Occipital lobe (tissue), 1 donor: ENCODE measurements at regions not wholly inside any gene's neighbourhood (a gene's known extent, or its start where the extent isn't known, plus 50 kb on each side); places are given as distances from the start of the nearest gene placed in this dataset.

Source experiments
- DNase-seq: peaks from one replicate; lab custom pipeline; 2025; lab: John Stamatoyannopoulos, UW

DNA sequence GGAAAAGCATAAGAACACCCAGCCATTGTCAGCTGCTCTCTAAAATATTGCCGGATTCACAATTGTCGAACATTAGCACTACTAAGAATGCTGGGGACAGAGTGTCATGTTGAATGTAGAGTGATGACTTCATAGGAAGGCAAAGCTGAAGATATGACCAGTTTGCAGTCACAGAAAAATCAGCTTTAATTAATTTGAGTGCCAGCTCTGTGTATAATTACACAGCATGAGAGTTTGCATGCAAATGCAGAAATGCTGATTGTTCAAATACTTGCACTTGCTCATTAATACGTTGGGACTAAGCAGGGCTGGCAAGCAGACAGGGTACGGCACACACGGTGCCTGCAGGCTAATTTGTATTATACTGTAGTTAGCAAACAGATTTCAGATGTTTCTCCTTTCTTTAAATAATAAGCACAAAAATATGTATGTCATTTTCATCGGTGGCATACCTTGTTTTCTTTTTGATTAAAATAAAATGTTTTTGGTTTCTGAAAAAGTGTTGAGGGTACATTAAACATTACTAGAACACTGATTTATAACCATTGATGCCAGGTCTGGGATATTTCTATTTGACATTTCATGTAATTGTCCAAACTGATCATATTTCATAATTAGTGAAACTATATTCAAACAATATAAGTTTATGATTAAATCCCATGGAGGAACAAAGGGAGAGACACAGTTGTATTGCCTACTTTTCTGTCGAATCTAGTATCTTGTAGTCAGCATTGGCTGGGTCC, 99.8 kb upstream of the ADGRL2 start:
- no peak for DNase-seq

DNA sequence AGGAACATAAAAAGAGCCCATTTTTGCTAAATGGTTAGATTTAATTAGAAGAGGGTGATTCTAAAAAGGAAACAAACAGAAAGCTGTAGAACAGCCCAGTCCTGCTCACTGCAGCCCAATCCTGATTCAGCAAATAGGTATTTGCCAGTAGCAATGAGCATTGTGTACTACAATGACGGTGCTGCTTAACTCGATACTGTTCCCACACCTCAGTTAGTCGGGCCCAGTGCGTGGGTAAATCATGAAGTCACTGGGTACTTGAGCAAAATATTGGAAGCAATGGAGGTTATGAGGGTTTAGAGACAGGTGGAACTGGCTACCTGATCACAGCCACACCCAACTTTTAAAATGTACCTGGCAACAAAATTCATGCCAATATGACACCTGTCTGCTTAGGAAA, 101.5 kb upstream of the ADGRL2 start:
- DNase-seq = no peak

DNA sequence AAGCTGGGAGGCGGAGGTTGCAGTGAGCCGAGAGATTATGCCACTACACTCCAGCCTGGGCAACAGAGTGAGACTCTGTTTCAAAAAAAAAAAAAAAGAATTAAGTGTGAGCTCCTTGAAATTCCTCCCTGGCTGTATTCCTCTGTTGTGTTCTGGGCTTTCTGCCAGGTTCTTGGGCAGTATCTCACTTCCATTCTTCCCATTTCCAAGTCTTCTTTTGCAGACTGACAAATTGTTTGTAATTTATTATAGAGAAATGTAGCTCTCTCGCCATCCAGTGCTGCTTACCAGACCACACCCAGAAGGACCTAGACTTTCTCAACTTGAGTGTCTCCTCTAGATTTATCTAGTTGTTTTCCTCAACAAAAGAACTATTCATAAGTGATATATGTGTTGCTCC, 105.0 kb upstream of the ADGRL2 start:
- DNase-seq = no peak

DNA sequence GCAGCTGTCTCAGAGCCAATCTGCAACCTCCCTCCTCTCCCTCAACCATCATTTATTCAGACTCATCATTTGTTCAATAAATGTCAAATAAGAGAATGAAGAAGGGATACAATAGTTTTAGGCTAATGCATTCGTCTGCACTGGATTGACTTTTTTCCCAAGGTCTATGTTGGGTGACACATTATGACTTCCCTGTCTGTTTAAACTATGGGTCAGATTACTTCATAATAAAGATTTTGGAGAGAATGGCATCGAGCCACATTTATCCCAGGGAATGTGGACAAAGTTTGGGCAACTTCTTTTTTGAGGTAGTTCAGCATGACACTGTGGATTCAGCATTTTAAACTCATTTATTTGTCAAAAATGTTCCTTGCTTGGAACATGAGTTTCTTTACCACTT, 107.4 kb upstream of the ADGRL2 start:
- no peak for DNase-seq

DNA sequence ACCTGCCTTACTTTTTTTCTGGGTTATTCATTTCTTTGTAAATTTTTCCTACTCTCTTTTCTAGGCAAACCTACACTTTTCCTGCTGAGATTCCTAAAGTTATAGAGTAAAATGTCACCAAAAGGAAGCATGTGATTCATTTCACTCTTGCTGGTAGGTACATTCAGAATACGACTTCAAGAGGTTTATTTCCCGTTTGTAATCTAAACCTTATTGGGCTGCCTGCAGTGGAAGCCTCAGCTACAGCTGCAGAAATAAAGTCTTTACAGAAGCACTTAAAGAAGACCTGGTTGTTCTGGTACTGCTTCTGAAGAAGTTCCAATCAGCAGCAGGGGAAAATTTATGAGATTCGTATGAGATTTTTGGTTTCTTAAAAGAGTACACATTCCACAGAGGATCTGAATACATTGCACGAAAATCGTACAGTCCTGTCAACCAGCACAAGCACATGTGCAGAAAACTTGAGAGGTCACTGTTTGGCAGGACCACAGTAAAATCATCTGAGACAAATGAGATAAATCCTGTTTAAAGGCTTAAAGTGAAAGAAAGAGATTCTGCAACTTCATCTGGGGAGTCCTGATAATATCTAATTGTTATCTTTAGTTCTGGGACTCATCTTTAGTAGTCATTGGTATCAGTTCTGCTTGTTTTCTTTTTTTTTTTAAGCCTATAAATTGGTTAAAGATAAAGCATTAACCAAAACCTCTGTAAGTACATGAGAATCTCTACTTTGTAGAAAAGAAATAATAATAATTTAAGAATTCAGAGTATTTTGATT, 109.9 kb upstream of the ADGRL2 start:
- no peak for DNase-seq

DNA sequence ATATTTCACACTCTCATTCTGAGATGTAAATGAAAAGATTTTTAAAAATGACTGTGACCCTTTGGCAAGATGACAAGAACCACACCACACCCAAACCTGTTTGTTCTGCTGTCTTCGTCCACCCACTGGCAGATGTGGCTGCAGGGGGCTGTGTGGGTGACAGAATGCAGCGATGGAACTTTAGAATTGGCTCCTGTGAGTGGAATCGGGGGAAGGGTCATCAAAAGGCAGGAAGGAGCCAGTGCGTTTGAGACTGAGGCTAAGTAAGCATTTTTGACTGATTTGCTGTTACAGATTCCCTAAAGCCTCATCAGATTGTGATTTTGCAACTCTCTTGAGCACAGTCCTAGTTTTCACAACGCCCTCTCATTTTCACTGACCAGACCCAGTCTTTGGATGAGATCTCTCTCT, 111.2 kb upstream of the ADGRL2 start:
- DNase-seq = no peak

DNA sequence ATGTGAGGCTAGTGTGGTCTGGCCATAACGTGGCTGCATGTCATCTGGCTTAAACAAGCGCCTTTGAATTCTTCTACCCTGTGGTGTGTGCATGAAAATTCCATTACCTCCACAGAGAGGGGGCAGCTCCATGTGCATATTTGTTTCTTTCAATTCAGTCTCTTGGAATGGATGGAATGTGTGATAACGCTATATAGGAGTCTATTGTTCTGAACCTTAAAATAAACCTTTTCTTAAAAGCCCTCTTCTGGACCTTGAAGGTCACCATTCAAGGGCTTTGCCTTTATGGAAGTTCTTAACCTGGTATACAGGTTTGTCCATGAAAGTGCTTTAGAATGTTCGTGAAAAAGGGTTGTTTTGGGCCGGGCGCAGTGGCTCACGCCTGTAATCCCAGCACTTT, 118.2 kb upstream of the ADGRL2 start:
- no peak for DNase-seq

DNA sequence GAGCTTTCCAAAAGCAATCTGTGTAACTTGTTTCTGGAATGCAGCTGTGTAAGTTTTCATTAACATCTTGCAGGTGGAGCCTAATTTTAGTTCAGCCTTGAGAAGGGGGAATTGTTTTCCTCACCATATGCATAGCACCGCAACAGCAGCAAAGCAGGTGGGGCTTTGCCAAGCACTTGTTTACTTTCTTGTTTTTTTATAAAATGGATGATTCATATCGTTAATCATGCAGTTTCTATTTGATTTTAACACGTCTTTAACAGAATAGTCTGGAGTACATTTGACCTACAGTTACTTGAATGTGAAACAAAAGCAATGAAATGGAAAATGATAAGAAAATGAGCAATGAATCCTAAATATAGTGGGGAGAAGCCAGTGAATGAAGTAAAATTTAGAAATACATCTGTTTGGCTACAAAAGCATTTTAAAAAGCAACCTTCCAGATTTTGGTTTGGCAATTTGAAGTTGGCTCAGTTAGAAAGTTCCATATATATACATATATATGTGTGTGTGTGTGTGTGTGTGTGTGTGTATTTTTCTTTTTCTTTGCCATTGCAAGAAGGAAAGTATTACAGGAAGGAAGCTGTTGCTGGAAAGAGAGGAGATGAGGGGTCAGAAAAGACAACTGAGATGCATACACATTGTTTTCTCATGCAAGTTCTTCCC, 119.0 kb upstream of the ADGRL2 start:
- DNase-seq = no peak

DNA sequence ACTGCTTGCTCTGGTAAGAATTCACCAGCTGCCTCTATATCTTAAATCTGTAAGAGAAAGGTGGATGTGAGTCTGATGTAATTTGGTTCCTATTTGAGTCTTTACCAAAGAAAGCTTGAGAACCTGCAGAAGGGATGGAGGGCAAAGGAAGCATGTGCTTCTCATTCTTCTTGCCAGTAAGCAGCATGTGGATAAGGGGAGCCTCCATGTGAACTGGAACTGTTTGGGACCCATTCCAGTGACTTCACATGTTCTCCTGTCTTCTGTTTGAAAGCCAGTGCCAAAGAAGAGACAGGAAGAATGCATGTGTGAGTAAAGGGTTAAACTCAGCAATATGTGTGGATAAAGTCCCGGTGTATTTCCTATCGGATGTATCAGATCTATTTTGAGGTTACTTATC, 119.6 kb upstream of the ADGRL2 start:
- DNase-seq = no peak

DNA sequence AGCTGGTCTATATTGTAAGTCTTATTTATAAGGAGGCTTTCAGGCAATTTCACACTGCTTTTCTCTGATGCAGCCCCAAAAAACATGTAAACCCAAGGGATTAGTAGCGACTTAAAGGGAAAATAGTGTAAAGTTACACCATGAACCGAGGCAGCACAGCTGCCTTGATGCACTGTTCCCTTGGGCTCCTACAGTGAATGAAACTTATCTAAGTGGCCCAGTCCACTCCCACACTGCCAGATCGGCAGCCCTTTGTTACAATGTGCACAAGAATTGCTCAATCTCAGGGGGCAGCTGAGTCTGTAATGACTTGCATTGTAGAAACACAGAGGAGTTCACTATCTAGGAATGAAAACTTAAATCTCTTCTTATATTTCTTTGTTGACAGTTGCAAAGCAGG, 120.8 kb upstream of the ADGRL2 start:
- no peak for DNase-seq

DNA sequence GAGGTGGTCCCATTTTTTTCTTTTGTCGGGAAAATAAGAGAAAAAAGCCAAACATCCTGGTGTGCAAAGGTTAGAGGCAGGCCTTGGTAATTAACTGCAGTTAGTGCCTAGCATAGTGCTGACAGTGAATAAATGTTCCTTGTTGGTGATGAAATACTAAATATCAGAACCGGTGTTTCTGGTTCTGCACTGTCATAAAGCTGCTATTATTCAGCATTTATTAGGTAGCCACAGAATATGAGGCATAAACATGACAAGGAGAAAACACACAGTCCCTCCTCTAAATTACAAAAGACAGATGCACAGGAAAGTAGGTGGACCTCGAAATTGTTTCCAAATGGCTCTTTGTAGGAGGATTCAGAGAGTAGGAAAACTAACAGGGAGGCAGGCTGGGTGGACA, 122.0 kb upstream of the ADGRL2 start:
- DNase-seq = no peak

DNA sequence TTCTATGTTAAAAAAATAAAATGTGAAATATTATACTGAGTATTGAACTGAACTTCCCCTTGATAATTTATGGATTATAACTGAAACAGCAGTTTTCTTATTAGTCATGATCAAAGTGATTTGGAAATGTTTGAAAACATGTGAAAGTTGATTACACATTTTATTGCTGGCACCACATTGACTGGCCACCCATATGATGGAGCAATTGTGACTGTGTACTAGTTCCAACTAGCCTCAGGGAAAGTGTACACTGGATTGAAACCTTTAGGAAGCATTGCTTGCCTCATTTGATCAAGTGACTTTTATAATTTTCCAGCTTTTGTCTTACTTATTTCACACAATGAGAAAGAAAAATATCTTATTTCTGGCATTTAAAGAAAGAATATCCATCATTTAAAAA, 128.0 kb upstream of the ADGRL2 start:
- no peak for DNase-seq

DNA sequence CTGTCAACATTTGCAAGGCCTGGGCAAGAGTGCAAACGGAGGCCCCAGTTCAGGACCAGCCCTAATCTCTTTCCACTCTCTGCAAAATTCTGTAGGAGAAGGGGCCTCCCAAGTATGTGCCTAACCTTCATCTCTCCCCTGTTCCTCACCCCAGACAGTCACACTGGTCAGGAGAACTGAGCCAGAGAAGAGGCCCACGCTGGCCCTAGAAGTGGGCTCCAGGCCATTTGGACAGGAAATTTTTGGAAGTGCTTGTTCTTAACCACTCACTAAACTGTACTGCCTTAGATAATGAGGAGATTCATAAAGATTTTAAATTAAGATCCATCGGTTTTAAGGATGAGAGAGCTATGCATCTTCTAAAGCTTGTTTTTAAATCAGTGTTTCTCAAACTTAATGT, 129.7 kb upstream of the ADGRL2 start:
- no peak for DNase-seq

DNA sequence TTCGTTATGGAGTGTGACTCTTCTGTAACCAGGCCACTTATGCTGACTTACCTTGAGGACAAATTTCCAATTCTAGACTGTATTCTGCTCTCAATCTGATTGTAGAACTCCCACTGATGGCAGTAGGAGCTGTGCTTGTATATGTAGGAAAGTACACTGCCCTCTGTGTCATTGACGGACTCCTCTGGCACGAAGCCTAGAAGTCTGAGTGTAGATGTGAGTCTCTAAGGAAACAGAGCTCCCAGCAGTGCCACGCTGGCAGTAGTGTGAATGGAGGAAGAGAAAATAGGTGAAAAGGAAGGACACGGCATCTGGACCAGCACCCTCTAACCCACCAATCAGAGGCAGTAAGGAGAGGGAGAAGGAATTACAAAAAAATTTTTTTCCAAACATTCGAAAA, 130.4 kb upstream of the ADGRL2 start:
- peak; percentile 46 for DNase-seq

DNA sequence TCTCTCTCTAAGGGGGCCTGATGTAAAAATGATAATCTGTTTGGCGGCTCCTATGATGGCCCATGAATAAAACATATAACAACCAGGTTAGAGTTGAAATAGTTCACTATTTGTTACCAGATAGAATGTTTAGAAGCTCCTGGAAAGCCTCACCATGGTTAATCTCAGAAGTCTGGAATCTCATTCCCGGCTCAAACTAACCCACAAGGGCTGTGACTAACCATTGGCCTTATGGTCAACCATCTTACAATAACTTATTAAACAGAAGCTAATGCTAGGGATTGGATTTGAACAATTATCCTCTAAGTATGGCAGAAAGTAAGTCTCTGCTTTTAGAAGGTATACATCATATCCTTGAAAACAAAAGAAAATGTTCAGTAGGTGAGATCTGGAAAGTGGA, 134.1 kb upstream of the ADGRL2 start:
- no peak for DNase-seq

DNA sequence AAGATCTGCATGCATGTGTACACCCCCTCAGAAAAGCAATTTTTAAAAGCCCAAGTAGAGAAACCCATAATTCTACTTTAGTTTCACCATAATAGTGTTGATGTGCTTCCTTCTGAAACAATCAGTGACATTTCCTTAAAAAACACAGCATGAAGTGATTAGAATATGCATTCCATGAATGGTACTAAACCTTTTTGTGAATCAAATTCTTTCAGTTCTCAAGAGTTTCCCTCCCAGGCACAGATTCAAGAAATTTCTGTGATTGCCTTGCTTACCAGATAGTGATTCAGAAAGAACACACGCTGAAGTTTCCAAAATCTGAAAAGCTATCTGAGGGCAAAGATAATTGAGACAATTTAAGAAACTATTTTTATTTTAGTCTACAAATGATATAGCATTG, 136.4 kb upstream of the ADGRL2 start:
- no peak for DNase-seq

DNA sequence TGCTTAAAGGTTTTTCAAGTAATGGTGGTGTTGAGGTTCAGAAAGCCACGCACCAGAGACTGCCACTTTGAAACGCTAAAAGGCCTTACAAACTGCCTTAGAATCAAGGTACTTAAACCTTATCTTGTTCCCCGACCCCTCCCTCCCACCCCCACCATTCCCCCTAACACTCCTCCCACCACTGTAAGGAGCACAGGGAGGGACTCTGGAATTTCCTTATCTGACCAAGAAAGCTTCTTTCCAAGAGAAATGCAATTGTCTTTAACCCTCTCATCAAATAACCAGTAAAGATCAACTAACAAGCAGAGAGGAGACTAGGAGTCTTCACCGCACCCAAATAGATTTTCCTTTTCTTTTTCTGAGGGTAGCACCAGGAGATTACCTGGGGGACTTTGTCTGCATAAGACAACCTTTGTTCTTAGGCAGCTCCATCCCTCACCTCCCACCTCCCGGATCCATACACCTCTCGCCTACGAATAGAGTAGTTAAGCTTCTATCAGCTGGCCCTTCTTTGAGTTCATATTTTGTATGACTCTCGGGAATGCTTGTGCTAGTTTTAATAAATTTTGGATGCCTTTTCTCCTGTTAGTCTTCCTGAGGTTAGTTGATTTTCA, 137.7 kb upstream of the ADGRL2 start:
- DNase-seq = no peak

DNA sequence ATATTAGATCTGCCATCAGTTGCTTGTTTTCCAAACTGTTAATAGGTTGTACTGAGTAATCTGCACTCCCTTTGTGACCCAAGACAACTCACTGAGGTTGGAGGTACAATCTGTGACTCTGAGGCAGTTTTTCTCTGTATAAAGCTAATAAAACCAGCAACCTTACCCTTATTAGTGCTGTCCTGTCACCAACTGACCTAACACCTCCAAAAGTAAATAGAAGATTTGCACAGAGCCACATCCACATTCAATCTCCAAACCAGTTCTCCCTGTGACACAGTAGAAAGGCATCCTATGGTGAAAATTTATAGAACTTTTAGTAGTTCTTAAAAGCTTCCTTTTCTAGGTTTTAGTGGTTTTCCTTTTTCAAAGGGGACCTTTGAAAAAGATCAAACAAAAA, 140.4 kb upstream of the ADGRL2 start:
- DNase-seq = no peak

DNA sequence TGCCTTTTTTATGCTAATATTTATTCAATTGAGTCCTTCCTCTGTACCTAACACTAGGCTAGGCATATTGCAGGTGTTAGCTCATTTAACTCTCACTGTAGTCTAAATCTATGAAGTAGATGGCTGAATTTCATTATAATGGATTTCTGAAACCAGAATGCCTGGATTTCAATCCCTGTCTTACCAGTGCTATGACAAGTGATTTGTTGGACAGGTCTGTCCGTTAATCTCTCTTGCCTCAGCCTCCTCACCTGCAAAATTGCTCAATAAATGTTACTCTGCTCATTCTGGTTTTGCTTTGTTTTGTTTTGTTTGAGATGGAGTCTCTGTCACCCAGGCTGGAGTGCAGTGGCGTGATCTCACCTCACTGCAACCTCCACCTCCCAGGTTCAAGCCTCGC, 146.1 kb upstream of the ADGRL2 start:
- DNase-seq = no peak

DNA sequence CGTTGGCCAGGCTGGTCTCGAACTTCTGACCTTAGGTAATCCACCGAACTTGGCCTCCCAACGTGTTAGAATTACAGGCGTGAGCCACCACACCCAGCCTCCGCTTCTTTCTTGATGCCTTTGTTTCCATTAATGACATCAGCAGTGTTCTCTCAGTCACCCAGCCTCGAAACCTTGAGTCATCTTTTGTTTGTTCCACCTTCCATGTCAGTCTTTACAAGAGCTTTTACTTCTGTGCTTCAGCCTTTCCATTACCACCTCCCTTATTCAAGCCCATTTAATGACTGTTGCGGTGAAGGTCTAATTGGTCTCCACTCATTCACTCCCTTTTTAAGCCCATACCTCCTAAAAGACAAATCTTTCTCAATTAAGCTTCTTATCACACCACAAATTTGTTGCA, 146.6 kb upstream of the ADGRL2 start:
- DNase-seq = no peak

DNA sequence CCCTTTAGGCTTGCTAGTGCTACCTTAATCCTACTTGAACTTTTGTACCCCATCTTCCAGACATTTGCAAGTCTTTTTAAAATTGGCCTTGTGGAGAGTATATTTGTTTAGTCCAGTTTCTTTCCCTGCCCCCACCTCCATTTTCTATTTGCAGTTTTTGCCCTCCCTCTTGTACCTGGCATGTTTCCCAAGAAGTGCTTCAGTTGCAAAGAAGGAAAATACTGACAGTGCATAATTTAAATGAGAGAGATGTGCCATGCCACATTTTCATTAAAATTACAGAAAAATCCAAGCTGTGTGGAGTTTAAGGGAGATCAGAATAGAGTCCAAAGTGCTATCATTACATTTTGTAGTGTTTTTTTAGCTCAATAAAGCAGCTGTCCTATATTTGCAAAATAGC, 150.0 kb upstream of the ADGRL2 start:
- DNase-seq = no peak

DNA sequence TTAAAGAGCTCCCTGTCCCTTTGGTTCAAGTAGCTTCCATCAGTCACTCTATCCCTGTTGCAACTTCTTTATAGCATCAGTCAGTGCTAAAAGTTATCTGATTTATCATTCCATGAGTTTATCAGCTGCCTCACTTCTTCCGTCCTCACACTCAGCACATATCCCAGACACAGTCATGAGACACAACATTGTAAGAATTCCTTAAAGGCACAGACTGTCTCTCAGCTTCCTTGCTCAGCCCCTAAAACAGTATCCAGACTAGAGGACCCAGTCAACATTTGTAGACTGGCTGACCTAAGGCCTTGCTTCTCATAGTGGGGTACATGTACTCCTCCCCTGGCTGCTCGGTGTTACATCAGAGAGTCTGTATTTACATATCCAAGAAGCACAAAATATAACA, 164.9 kb upstream of the ADGRL2 start:
- no peak for DNase-seq
